ENCODE measurements at regions not wholly inside any gene's neighbourhood (a gene's known extent, or its start where the extent isn't known, plus 50 kb on each side); places are given as distances from the start of the nearest gene placed in this dataset.

GRCh38 chr12:88763536-88764100 is 183.3 kb upstream of the KITLG start:
- no peak for DNase-seq (ENCODE audit: low read depth)
- no peaks in the 10 kb centered on the region for H3K27me3 ChIP-seq (ENCODE audit: control insufficient read depth, insufficient read depth, low read length)
- H3K36me3 ChIP-seq (ENCODE audit: control insufficient read depth, insufficient read depth, low read length): no peaks in the 10 kb centered on the region
- no peak overlapping the region for H3K4me3 ChIP-seq (ENCODE audit: low read depth, low read length)
- TF ChIP-seq CTCF (IDR thresholded peaks at IDR 0.05; ENCODE audit: insufficient read depth, low read length, poor library complexity, severe bottlenecking): no peak

- H3K4me3 ChIP-seq (ENCODE audit: low read depth, low read length): no peak overlapping the region
- no peak for TF ChIP-seq CTCF (IDR thresholded peaks at IDR 0.05; ENCODE audit: insufficient read depth, low read length, poor library complexity, severe bottlenecking)
- no peak for DNase-seq (ENCODE audit: low read depth)
- no peaks in the 10 kb centered on the region for H3K36me3 ChIP-seq (ENCODE audit: control insufficient read depth, insufficient read depth, low read length)
- H3K27me3 ChIP-seq (ENCODE audit: control insufficient read depth, insufficient read depth, low read length): no peaks in the 10 kb centered on the region
These were observed 177.9 kb upstream of the KITLG start for GRCh38 chr12:88758176-88758575.

- Histone ChIP-seq H3K36me3 (ENCODE audit: control insufficient read depth, insufficient read depth, low read length) (no peaks in the 10 kb centered on the region), H3K4me3 (ENCODE audit: low read depth, low read length) (no peak overlapping the region), H3K27me3 (ENCODE audit: control insufficient read depth, insufficient read depth, low read length) (no peaks in the 10 kb centered on the region)
- no peak for DNase-seq (ENCODE audit: low read depth)
- TF ChIP-seq CTCF (IDR thresholded peaks at IDR 0.05; ENCODE audit: insufficient read depth, low read length, poor library complexity, severe bottlenecking): no peak
These were observed 176.6 kb upstream of the KITLG start for GRCh38 chr12:88756917-88757316.

- no peak for TF ChIP-seq CTCF (IDR thresholded peaks at IDR 0.05; ENCODE audit: insufficient read depth, low read length, poor library complexity, severe bottlenecking)
- Histone ChIP-seq H3K36me3 (ENCODE audit: control insufficient read depth, insufficient read depth, low read length) (no peaks in the 10 kb centered on the region), H3K27me3 (ENCODE audit: control insufficient read depth, insufficient read depth, low read length) (no peaks in the 10 kb centered on the region), H3K4me3 (ENCODE audit: low read depth, low read length) (no peak overlapping the region)
- no peak for DNase-seq (ENCODE audit: low read depth)
These were observed 175.9 kb upstream of the KITLG start for GRCh38 chr12:88756153-88756552.

GRCh38 chr12:88753707-88754106 is 173.4 kb upstream of the KITLG start:
- no peak for DNase-seq (ENCODE audit: low read depth)
- Histone ChIP-seq H3K36me3 (ENCODE audit: control insufficient read depth, insufficient read depth, low read length) (no peaks in the 10 kb centered on the region), H3K27me3 (ENCODE audit: control insufficient read depth, insufficient read depth, low read length) (no peaks in the 10 kb centered on the region), H3K4me3 (ENCODE audit: low read depth, low read length) (no peak overlapping the region)
- no peak for TF ChIP-seq CTCF (IDR thresholded peaks at IDR 0.05; ENCODE audit: insufficient read depth, low read length, poor library complexity, severe bottlenecking)

GRCh38 chr12:88753066-88753465 is 172.8 kb upstream of the KITLG start:
- no peak for DNase-seq (ENCODE audit: low read depth)

More at GRCh38 chr12:88753066-88753465, 172.8 kb upstream of the KITLG start:
- Histone ChIP-seq H3K4me3 (ENCODE audit: low read depth, low read length) (no peak overlapping the region), H3K27me3 (ENCODE audit: control insufficient read depth, insufficient read depth, low read length) (no peaks in the 10 kb centered on the region), H3K36me3 (ENCODE audit: control insufficient read depth, insufficient read depth, low read length) (no peaks in the 10 kb centered on the region)
- no peak for TF ChIP-seq CTCF (IDR thresholded peaks at IDR 0.05; ENCODE audit: insufficient read depth, low read length, poor library complexity, severe bottlenecking)

Data from kidney epithelial cell (primary cell).